ENCODE measurements at regions not wholly inside any gene's neighbourhood (a gene's known extent, or its start where the extent isn't known, plus 50 kb on each side); places are given as distances from the start of the nearest gene placed in this dataset.

DNA sequence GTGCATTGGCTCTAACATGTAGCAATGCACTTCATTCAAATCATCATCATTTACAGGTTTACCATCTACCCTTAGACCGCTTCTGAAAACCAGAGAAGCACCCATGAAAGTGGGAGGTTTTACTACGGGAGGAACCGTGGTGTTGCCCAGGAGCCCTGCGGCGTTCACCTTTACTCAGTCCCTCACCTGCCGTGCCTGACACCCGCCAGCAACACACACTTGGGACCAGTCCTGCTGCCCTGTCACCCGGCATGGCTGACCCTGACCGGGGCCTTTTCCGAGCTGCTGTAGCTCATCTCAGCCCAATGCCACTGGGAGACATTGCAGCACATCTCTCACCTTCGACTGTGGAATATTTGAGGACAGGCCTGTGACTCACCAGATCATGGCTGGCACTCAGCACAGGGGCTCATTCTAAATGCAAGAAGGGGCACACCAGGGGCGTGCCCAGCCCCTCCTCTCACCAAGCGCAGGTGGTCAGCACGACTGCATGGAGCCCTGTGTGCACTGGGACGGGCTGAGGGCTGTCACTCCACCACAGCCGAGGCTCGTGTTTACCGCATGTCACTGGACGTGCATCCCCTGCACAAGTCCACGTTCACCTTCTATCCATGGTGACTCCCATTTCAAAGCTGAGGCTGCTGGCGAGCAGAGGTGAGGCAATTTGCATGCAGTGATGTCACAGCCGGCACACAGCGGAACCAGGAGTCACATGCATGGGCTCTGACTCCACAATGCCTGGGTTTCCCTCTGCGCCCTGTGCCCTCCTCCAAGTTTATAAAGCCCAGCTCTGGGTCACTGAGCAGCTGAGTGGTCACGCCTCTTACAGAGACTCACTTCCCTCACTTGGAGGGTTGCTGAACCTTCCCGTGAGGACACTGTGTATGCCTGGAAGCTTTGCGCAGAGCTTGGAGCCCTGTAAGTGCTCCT, 76.7 kb upstream of the SNTG2 start:
- no peak overlapping the region for H2BK5ac ChIP-seq (ENCODE audit: low read length)
- no peak overlapping the region for H4K8ac ChIP-seq (ENCODE audit: low read depth, low read length)
- no peak overlapping the region for H3K4me2 ChIP-seq (ENCODE audit: low read length)
- no peak overlapping the region for H3K9ac ChIP-seq (ENCODE audit: low read length)
- no peak overlapping the region for H2BK120ac ChIP-seq (ENCODE audit: low read depth, low read length)
- H2AK5ac ChIP-seq (ENCODE audit: low read length) = no peak overlapping the region
- H3K4me1 ChIP-seq (ENCODE audit: control insufficient read depth, low read depth, low read length) = no peaks in the 10 kb centered on the region
- no peaks in the 10 kb centered on the region for H3K79me1 ChIP-seq (ENCODE audit: low read length)
- H3K79me2 ChIP-seq (ENCODE audit: control insufficient read depth, insufficient read depth, low read length) = no peaks in the 10 kb centered on the region
- no peak overlapping the region for H3K27ac ChIP-seq (ENCODE audit: low read depth, low read length)
- H4K5ac ChIP-seq (ENCODE audit: low read length) = no peak overlapping the region
- H3K27me3 ChIP-seq (ENCODE audit: insufficient read depth, low read length, poor library complexity) = no peaks in the 10 kb centered on the region
- H3K56ac ChIP-seq (ENCODE audit: low read length) = no peak overlapping the region
- WGBS (ENCODE audit: extremely low coverage, insufficient coverage, low lambda C conversion rate) = no CpG with 5 or more reads among the region's 27 CpGs
- no peaks in the 10 kb centered on the region for H3K36me3 ChIP-seq (ENCODE audit: control insufficient read depth, insufficient read depth, low read length)
- H3K18ac ChIP-seq (ENCODE audit: low read length) = no peak overlapping the region
- no peak overlapping the region for H3K4ac ChIP-seq (ENCODE audit: low read depth, low read length)
- no peak for DNase-seq
- no peak overlapping the region for H3K4me3 ChIP-seq (ENCODE audit: low read length)
- H3K23ac ChIP-seq (ENCODE audit: low read length) = no peak overlapping the region
- no peak overlapping the region for H2BK15ac ChIP-seq (replicated peaks; ENCODE audit: low read depth)

- Histone ChIP-seq H2AK5ac (ENCODE audit: low read length) (no peak overlapping the region), H3K18ac (ENCODE audit: low read length) (no peak overlapping the region), H3K79me2 (ENCODE audit: control insufficient read depth, insufficient read depth, low read length) (no peaks in the 10 kb centered on the region), H4K8ac (ENCODE audit: low read depth, low read length) (no peak overlapping the region), H3K27ac (ENCODE audit: low read depth, low read length) (no peak overlapping the region), H2BK5ac (ENCODE audit: low read length) (no peak overlapping the region), H3K23ac (ENCODE audit: low read length) (no peak overlapping the region), H3K56ac (ENCODE audit: low read length) (no peak overlapping the region), H3K4ac (ENCODE audit: low read depth, low read length) (no peak overlapping the region), H4K5ac (ENCODE audit: low read length) (no peak overlapping the region), H3K4me3 (ENCODE audit: low read length) (no peak overlapping the region), H3K4me1 (ENCODE audit: control insufficient read depth, low read depth, low read length) (no peaks in the 10 kb centered on the region), H3K27me3 (ENCODE audit: insufficient read depth, low read length, poor library complexity) (no peaks in the 10 kb centered on the region), H3K79me1 (ENCODE audit: low read length) (no peaks in the 10 kb centered on the region), H3K9ac (ENCODE audit: low read length) (no peak overlapping the region), H2BK15ac (replicated peaks; ENCODE audit: low read depth) (no peak overlapping the region), H3K36me3 (ENCODE audit: control insufficient read depth, insufficient read depth, low read length) (no peaks in the 10 kb centered on the region), H2BK120ac (ENCODE audit: low read depth, low read length) (no peak overlapping the region), H3K4me2 (ENCODE audit: low read length) (no peak overlapping the region)
- DNase-seq = no peak
- no CpG with 5 or more reads among the region's 4 CpGs for WGBS (ENCODE audit: extremely low coverage, insufficient coverage, low lambda C conversion rate)
Observed at GRCh38 chr2:873027-873426, 77.6 kb upstream of the SNTG2 start.

- Histone ChIP-seq H3K18ac (ENCODE audit: low read length) (no peak overlapping the region), H3K9ac (ENCODE audit: low read length) (no peak overlapping the region), H3K27ac (ENCODE audit: low read depth, low read length) (no peak overlapping the region), H2BK120ac (ENCODE audit: low read depth, low read length) (no peak overlapping the region), H4K5ac (ENCODE audit: low read length) (no peak overlapping the region), H3K4ac (ENCODE audit: low read depth, low read length) (no peak overlapping the region), H2BK15ac (replicated peaks; ENCODE audit: low read depth) (no peak overlapping the region), H3K56ac (ENCODE audit: low read length) (no peak overlapping the region), H3K4me2 (ENCODE audit: low read length) (no peak overlapping the region), H3K23ac (ENCODE audit: low read length) (no peak overlapping the region), H3K4me1 (ENCODE audit: control insufficient read depth, low read depth, low read length) (no peaks in the 10 kb centered on the region), H3K4me3 (ENCODE audit: low read length) (no peak overlapping the region), H3K36me3 (ENCODE audit: control insufficient read depth, insufficient read depth, low read length) (no peaks in the 10 kb centered on the region), H3K79me2 (ENCODE audit: control insufficient read depth, insufficient read depth, low read length) (no peaks in the 10 kb centered on the region), H3K79me1 (ENCODE audit: low read length) (no peaks in the 10 kb centered on the region), H2BK5ac (ENCODE audit: low read length) (no peak overlapping the region), H2AK5ac (ENCODE audit: low read length) (no peak overlapping the region), H4K8ac (ENCODE audit: low read depth, low read length) (no peak overlapping the region), H3K27me3 (ENCODE audit: insufficient read depth, low read length, poor library complexity) (no peaks in the 10 kb centered on the region)
- DNase-seq = no peak
- no CpG with 5 or more reads among the region's 19 CpGs for WGBS (ENCODE audit: extremely low coverage, insufficient coverage, low lambda C conversion rate)
Observed at GRCh38 chr2:871926-872680, 78.5 kb upstream of the SNTG2 start.

GRCh38 chr2:871175-871727, 79.4 kb upstream of the SNTG2 start:
- WGBS (ENCODE audit: extremely low coverage, insufficient coverage, low lambda C conversion rate) = no CpG with 5 or more reads among the region's 24 CpGs
- Histone ChIP-seq H4K5ac (ENCODE audit: low read length) (no peak overlapping the region), H3K18ac (ENCODE audit: low read length) (no peak overlapping the region), H3K79me1 (ENCODE audit: low read length) (no peaks in the 10 kb centered on the region), H2BK120ac (ENCODE audit: low read depth, low read length) (no peak overlapping the region), H3K27ac (ENCODE audit: low read depth, low read length) (no peak overlapping the region), H3K23ac (ENCODE audit: low read length) (no peak overlapping the region), H3K4me1 (ENCODE audit: control insufficient read depth, low read depth, low read length) (no peaks in the 10 kb centered on the region), H3K4ac (ENCODE audit: low read depth, low read length) (no peak overlapping the region), H2BK15ac (replicated peaks; ENCODE audit: low read depth) (no peak overlapping the region), H3K27me3 (ENCODE audit: insufficient read depth, low read length, poor library complexity) (no peaks in the 10 kb centered on the region), H3K9ac (ENCODE audit: low read length) (no peak overlapping the region), H3K36me3 (ENCODE audit: control insufficient read depth, insufficient read depth, low read length) (no peaks in the 10 kb centered on the region), H3K79me2 (ENCODE audit: control insufficient read depth, insufficient read depth, low read length) (no peaks in the 10 kb centered on the region), H3K4me3 (ENCODE audit: low read length) (no peak overlapping the region), H3K4me2 (ENCODE audit: low read length) (no peak overlapping the region), H2AK5ac (ENCODE audit: low read length) (no peak overlapping the region), H2BK5ac (ENCODE audit: low read length) (no peak overlapping the region), H3K56ac (ENCODE audit: low read length) (no peak overlapping the region), H4K8ac (ENCODE audit: low read depth, low read length) (no peak overlapping the region)
- no peak for DNase-seq

DNA sequence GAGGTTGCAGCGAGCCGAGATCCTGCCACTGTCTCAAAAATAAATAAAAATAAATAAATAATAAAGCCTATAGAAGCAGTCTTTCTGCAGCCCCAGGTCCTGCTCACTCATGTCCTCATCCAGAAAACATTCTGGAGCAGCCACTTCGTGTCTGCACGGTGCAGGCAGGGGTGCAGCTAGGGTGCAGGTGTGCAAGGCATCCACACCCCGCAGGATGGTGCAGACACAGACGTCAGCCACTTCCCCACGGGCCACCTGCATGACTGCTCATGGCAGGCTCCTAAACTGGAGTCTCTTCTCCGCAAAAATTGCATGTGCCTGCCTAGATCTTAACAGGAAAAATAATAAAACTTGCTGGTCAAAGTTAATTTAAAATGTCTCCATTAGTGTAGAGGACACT, 80.2 kb upstream of the SNTG2 start:
- Histone ChIP-seq H4K8ac (ENCODE audit: low read depth, low read length) (no peak overlapping the region), H4K5ac (ENCODE audit: low read length) (no peak overlapping the region), H3K9ac (ENCODE audit: low read length) (no peak overlapping the region), H3K56ac (ENCODE audit: low read length) (no peak overlapping the region), H2BK15ac (replicated peaks; ENCODE audit: low read depth) (no peak overlapping the region), H3K27me3 (ENCODE audit: insufficient read depth, low read length, poor library complexity) (no peaks in the 10 kb centered on the region), H3K27ac (ENCODE audit: low read depth, low read length) (no peak overlapping the region), H2BK120ac (ENCODE audit: low read depth, low read length) (no peak overlapping the region), H3K23ac (ENCODE audit: low read length) (no peak overlapping the region), H3K4me3 (ENCODE audit: low read length) (no peak overlapping the region), H2BK5ac (ENCODE audit: low read length) (no peak overlapping the region), H3K18ac (ENCODE audit: low read length) (no peak overlapping the region), H3K4me2 (ENCODE audit: low read length) (no peak overlapping the region), H3K79me1 (ENCODE audit: low read length) (no peaks in the 10 kb centered on the region), H3K36me3 (ENCODE audit: control insufficient read depth, insufficient read depth, low read length) (no peaks in the 10 kb centered on the region), H3K4ac (ENCODE audit: low read depth, low read length) (no peak overlapping the region), H3K79me2 (ENCODE audit: control insufficient read depth, insufficient read depth, low read length) (no peaks in the 10 kb centered on the region), H2AK5ac (ENCODE audit: low read length) (no peak overlapping the region), H3K4me1 (ENCODE audit: control insufficient read depth, low read depth, low read length) (peaks cover 4% of the 10 kb centered on the region)
- WGBS (ENCODE audit: extremely low coverage, insufficient coverage, low lambda C conversion rate) = no CpG with 5 or more reads among the region's 8 CpGs
- DNase-seq = no peak
